Transverse colon (tissue), 4 donors: ENCODE measurements at regions not wholly inside any gene's neighbourhood (a gene's known extent, or its start where the extent isn't known, plus 50 kb on each side); places are given as distances from the start of the nearest gene placed in this dataset.
A peak's percentile ranks its signal among the peaks of the same experiment; 100 is the strongest.

Source experiments
- EP300 ChIP-seq: sonication (generic); formaldehyde crosslinking; IDR thresholded peaks from one replicate; pipeline ENCODE4 v1.6.1; 2017; ENCODE audit warnings: antibody characterized with exemption, low read depth
- POLR2A ChIP-seq: fragments of 450-650 bp; IDR thresholded peaks from one replicate; pipeline ENCODE4 v1.6.1; 2016; ENCODE audit warnings: antibody characterized with exemption, mild to moderate bottlenecking, moderate library complexity
- POLR2AphosphoS5 ChIP-seq, 3 donors: sonication (generic); formaldehyde crosslinking; IDR thresholded peaks; one replicate each; pipeline ENCODE4 v1.6.1; 2016; ENCODE audit warnings: antibody characterized with exemption in 3 of 3
- TF ChIP-seq, protein P1 (sequence below), 5 experiments: fragments of 200-600 bp in 3 of 5; fragments of 450-650 bp in 2 of 5; sonication (generic) in 3 of 5; IDR thresholded peaks; 1 replicate in 2 of 5; 2 replicates in 3 of 5; pipeline ENCODE4 v1.5.1; 2016 to 2017; ENCODE audit warnings: antibody characterized with exemption in 5 of 5, inconsistent platforms in 3 of 5, mild to moderate bottlenecking in 2 of 5, moderate library complexity in 1 of 5

DNA sequence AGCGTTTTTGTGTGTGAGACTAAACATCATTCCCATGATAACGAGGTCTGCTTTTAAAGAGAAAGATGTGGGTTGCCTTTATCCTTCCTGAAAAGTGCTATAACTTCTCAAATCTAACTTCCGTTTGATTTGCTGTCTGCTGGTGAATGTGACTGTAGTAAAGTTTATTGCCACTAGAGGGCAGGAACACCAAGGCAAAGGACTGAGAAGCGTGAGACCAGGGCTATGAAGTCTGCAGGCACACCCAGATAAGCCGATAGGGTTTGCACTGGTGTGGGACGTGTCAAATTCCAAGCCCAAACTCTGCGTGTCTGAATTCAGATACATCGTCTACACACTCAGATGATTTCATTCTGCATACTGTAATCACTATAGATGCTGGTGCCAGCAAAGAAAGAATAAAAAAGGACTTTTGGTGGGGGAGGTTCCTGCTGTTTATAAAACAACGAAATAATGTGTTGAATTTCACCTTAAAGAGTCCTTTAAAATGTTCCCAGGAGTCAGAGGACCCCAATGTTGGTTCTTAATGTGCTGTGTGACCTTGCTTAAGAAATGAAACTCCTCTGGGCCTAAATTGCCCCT, 87.2 kb downstream of the PTTG1 start:
- TF ChIP-seq, protein P1, sequence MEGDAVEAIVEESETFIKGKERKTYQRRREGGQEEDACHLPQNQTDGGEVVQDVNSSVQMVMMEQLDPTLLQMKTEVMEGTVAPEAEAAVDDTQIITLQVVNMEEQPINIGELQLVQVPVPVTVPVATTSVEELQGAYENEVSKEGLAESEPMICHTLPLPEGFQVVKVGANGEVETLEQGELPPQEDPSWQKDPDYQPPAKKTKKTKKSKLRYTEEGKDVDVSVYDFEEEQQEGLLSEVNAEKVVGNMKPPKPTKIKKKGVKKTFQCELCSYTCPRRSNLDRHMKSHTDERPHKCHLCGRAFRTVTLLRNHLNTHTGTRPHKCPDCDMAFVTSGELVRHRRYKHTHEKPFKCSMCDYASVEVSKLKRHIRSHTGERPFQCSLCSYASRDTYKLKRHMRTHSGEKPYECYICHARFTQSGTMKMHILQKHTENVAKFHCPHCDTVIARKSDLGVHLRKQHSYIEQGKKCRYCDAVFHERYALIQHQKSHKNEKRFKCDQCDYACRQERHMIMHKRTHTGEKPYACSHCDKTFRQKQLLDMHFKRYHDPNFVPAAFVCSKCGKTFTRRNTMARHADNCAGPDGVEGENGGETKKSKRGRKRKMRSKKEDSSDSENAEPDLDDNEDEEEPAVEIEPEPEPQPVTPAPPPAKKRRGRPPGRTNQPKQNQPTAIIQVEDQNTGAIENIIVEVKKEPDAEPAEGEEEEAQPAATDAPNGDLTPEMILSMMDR (IDR thresholded peaks at IDR 0.05): peak; percentile 83 to 90 (median 85)
- TF ChIP-seq POLR2A: no peak
- no peak for TF ChIP-seq POLR2AphosphoS5 (IDR thresholded peaks at IDR 0.05)
- TF ChIP-seq EP300: no peak
